GM19025 (cell line): ENCODE measurements at regions not wholly inside any gene's neighbourhood (a gene's known extent, or its start where the extent isn't known, plus 50 kb on each side); places are given as distances from the start of the nearest gene placed in this dataset.

Source experiments
- ATAC-seq: cut with Tn5 transposase; IDR thresholded peaks from one replicate; pipeline ENCODE4 v1.9.1; 2021; ENCODE audit warnings: mild to moderate bottlenecking, low read depth, moderate library complexity; ENCODE audit not compliant: unreplicated experiment

- no peak for ATAC-seq
Observed at GRCh38 chr2:35081001-35081621, 1274.5 kb upstream of the CRIM1 start.

- ATAC-seq: no peak
Observed at GRCh38 chr2:35080231-35080910, 1275.2 kb upstream of the CRIM1 start.

GRCh38 chr2:35067420-35067819, 1288.2 kb upstream of the CRIM1 start:
- no peak for ATAC-seq

GRCh38 chr2:35063836-35064235, 1291.7 kb upstream of the CRIM1 start:
- ATAC-seq: no peak

GRCh38 chr2:35035883-35036282, 1319.7 kb upstream of the CRIM1 start:
- ATAC-seq: no peak

- ATAC-seq: no peak
Observed at GRCh38 chr2:35033748-35034147, 1321.8 kb upstream of the CRIM1 start.

GRCh38 chr2:35023545-35023944, 1332.0 kb upstream of the CRIM1 start:
- ATAC-seq: no peak

GRCh38 chr2:35000453-35000852, 1355.1 kb upstream of the CRIM1 start:
- ATAC-seq: no peak

- no peak for ATAC-seq
Observed at GRCh38 chr2:34998741-34999140, 1356.8 kb upstream of the CRIM1 start.

GRCh38 chr2:34997779-34998178, 1357.8 kb upstream of the CRIM1 start:
- ATAC-seq: no peak

GRCh38 chr2:34995196-34995595, 1360.4 kb upstream of the CRIM1 start:
- no peak for ATAC-seq

- no peak for ATAC-seq
Observed at GRCh38 chr2:34991508-34992274, 1363.9 kb upstream of the CRIM1 start.

GRCh38 chr2:34985474-34985873, 1370.1 kb upstream of the CRIM1 start:
- no peak for ATAC-seq

- no peak for ATAC-seq
Observed at GRCh38 chr2:34980689-34981088, 1374.9 kb upstream of the CRIM1 start.

GRCh38 chr2:34979148-34979547, 1376.4 kb upstream of the CRIM1 start:
- no peak for ATAC-seq

GRCh38 chr2:34961822-34962221, 1362.7 kb upstream of the FAM98A start:
- no peak for ATAC-seq

- ATAC-seq: no peak
Observed at GRCh38 chr2:34954758-34955157, 1355.7 kb upstream of the FAM98A start.

- no peak for ATAC-seq
Observed at GRCh38 chr2:34950797-34951196, 1351.7 kb upstream of the FAM98A start.

- ATAC-seq: no peak
Observed at GRCh38 chr2:34949316-34949715, 1350.2 kb upstream of the FAM98A start.

- ATAC-seq: no peak
Observed at GRCh38 chr2:34936089-34936488, 1337.0 kb upstream of the FAM98A start.

GRCh38 chr2:34912084-34912483, 1313.0 kb upstream of the FAM98A start:
- peak; percentile 88 for ATAC-seq
